ENCODE measurements at regions not wholly inside any gene's neighbourhood (a gene's known extent, or its start where the extent isn't known, plus 50 kb on each side); places are given as distances from the start of the nearest gene placed in this dataset.

DNA sequence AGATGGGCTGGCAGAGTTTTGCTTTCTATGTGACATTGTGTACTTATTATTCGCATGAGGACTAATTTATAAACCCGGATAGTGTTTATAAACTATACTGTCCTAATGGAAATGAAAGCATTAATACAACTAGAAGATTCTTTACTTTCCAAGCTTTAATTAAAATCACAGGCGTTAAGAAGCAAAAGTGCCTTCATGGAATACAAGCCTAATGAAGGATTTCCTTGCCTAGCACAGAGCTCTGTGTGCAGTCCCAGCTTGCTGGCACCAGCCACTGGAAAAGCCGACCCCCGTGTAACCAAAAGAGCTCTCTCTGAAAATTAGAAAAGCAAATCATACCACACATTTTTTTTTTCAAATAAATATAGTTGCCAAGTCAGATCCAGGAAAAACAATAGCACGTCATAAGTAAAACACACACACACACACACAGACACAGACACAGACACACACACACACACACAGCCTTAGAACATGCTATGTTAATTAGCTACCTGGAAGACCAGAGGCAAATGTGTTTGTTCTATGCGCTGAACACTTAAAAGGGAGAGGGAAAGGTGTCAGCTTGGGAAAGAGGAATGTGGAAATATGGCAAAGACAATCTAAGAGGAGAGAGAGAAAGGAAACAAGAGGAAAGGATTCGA lies 1084.2 kb downstream of the TUSC7 start:
- no peaks in the 10 kb centered on the region for H3K27me3 ChIP-seq
- no peak overlapping the region for H3K4me3 ChIP-seq
- no peak overlapping the region for H3K27ac ChIP-seq
- H4K20me1 ChIP-seq = no peaks in the 10 kb centered on the region
- H3K4me2 ChIP-seq = no peak overlapping the region
- no peak overlapping the region for H3K9ac ChIP-seq
- TF ChIP-seq Cebpa-rat (IDR thresholded peaks at IDR 0.05) = no peak
- H3K9me3 ChIP-seq (replicated peaks in 1 of 11) = no peaks in the 10 kb centered on the region
- H3K4me1 ChIP-seq = no peaks in the 10 kb centered on the region
- H3K36me3 ChIP-seq = no peaks in the 10 kb centered on the region

DNA sequence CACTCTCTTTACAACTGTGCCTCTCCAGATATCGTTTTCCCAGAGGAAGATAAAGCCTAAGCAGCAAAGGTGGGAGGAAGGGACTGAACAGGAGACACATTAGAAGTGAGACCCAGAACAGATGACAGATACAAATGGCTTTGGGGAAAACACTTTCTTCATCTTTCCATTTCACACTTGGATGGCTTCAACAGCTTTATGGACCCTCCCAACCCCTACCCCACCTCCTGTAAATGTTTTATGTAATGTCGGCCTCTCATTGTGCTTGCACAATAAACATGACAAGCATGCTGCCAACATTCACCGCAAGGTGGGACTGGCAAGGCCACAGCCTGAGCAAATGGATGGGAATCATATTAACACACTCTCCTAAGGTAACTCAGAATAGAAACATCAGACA lies 1088.6 kb downstream of the TUSC7 start:
- no peak overlapping the region for H3K4me3 ChIP-seq
- no peaks in the 10 kb centered on the region for H3K36me3 ChIP-seq
- no peaks in the 10 kb centered on the region for H3K9me3 ChIP-seq (replicated peaks in 1 of 11)
- H3K4me2 ChIP-seq = no peak overlapping the region
- no peaks in the 10 kb centered on the region for H3K4me1 ChIP-seq
- no peaks in the 10 kb centered on the region for H3K27me3 ChIP-seq
- H3K9ac ChIP-seq = no peak overlapping the region
- TF ChIP-seq Cebpa-rat (IDR thresholded peaks at IDR 0.05) = no peak
- no peak overlapping the region for H3K27ac ChIP-seq
- H4K20me1 ChIP-seq = no peaks in the 10 kb centered on the region

DNA sequence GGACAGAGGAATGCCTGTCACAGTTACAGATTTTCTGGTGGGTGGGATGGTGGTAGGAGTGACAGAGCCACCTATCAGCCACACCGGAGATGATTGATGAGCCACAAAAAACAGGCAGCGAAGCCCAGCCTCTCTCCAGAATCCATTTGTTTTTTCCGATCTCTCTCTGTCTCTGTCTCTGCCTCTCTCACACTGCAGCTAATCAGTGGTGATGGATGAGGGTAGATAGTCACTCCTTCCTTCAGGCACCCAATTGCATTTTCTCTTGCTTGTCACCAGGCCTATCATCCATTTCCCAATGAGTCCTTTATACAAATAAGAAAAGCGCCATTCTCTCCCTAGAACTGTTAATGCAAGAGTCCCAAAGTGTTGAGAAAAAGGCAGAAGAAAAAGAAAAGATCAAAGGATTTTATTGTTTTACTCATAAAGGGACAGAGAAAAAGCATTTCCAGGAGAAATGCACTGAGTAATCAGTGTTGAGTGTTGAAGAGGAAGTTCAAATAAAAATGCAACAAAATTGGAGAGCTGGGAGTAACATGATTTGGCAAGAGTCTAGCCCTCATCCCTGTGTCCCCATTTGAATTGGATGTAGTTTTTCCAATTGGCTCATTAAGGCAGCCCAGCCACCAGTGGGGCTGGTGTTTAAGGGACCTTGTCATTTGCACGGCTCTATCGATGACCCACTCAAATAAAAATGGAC lies 1089.3 kb downstream of the TUSC7 start:
- Histone ChIP-seq H3K36me3 (no peaks in the 10 kb centered on the region), H3K4me2 (no peak overlapping the region), H4K20me1 (no peaks in the 10 kb centered on the region), H3K9ac (no peak overlapping the region), H3K4me3 (no peak overlapping the region), H3K9me3 (replicated peaks in 1 of 11) (no peaks in the 10 kb centered on the region), H3K27me3 (no peaks in the 10 kb centered on the region), H3K4me1 (no peaks in the 10 kb centered on the region), H3K27ac (no peak overlapping the region)
- no peak for TF ChIP-seq Cebpa-rat (IDR thresholded peaks at IDR 0.05)

DNA sequence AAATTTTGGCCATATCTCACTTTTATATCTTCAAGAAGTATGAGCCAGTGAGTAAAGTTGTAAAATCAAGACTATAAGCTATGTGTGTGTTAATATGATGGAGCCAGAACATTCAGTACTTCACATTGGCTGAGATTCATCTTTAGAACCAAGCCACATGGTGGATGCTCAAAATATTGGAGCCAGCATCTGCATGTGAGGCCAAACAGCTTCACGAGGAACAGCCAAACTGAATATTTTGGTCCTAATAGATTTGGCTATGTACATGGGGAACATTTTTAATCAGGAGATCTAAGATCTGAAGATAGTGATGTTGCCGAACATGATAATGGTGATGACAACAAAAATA lies 1089.8 kb downstream of the TUSC7 start:
- no peak overlapping the region for H3K27ac ChIP-seq

DNA sequence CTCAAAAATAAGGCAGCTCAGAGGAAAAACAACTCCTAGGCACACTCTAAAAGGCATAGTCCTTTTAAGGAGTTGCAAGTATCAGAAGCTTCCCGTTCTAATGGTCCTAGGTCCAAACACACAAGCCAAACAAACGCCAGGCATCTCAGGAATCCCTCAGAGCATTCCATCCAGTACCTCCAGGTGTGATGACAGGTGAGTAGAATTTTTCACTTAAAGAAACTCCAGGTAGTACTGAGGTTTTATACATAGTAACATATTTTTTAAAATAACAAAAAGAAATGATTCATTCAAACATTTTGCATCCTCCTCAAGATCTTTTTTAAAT lies 1092.3 kb downstream of the TUSC7 start:
- no peak overlapping the region for H3K4me2 ChIP-seq
- no peaks in the 10 kb centered on the region for H4K20me1 ChIP-seq
- no peaks in the 10 kb centered on the region for H3K4me1 ChIP-seq
- H3K9me3 ChIP-seq (replicated peaks in 1 of 11) = no peaks in the 10 kb centered on the region
- TF ChIP-seq Cebpa-rat (IDR thresholded peaks at IDR 0.05) = no peak
- H3K27me3 ChIP-seq = no peaks in the 10 kb centered on the region
- H3K27ac ChIP-seq = no peak overlapping the region
- H3K9ac ChIP-seq = no peak overlapping the region
- H3K4me3 ChIP-seq = no peak overlapping the region
- H3K36me3 ChIP-seq = no peaks in the 10 kb centered on the region

More for the DNA sequence above, 1089.8 kb downstream of the TUSC7 start:
- TF ChIP-seq Cebpa-rat (IDR thresholded peaks at IDR 0.05) = no peak
- no peak overlapping the region for H3K9ac ChIP-seq
- no peak overlapping the region for H3K4me3 ChIP-seq
- no peaks in the 10 kb centered on the region for H3K27me3 ChIP-seq
- no peaks in the 10 kb centered on the region for H3K36me3 ChIP-seq
- no peaks in the 10 kb centered on the region for H3K4me1 ChIP-seq
- H3K9me3 ChIP-seq (replicated peaks in 1 of 11) = no peaks in the 10 kb centered on the region
- no peak overlapping the region for H3K4me2 ChIP-seq
- H4K20me1 ChIP-seq = no peaks in the 10 kb centered on the region

DNA sequence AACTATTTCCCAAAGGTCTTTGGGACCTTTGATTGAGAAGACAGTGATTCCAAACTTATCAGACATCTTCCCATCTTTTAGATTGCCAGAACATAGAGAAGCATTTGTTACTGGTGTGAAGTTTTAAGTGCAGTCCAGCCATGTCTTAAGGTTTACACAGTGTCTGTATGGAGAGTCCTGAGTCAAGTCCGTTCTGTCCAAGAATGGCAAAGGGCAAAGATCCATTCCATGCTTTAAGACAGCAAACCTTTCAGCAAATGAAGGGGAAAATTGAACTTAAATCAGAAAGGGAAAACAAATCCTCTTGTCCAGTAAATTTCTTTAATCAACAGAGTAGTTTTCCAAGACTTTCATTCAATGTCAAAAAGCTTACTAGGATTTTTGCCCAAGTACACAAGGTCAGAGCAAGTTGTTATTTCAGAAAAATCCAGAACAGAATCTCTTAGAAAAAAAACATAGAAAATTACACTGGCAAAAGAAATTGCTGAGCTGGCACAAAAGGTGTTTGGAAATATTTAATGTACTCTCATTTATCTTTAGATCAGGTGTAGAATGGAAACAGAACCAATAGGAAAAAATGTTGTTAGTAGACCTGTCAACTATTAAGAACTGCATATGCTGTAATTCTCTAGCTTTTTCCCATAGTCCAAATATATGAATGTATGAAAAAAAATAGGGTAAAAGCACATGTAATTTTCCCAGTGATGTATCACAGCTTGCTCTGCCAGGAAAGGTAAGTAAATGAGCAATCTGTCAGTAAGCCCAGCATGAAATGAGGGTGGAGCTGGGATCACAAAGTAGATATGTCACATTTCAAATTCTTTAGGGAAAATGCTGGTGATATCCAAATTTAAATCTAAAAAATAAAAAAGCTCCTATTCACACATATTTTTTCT lies 1099.9 kb downstream of the TUSC7 start:
- Histone ChIP-seq H3K9ac (no peak overlapping the region), H3K27ac (no peak overlapping the region), H3K4me3 (no peak overlapping the region), H3K4me2 (no peak overlapping the region), H3K9me3 (replicated peaks in 1 of 11) (no peaks in the 10 kb centered on the region; a peak in 1 of 22 replicates), H3K36me3 (no peaks in the 10 kb centered on the region), H4K20me1 (no peaks in the 10 kb centered on the region), H3K27me3 (no peaks in the 10 kb centered on the region), H3K4me1 (no peaks in the 10 kb centered on the region)
- TF ChIP-seq Cebpa-rat (IDR thresholded peaks at IDR 0.05) = no peak

DNA sequence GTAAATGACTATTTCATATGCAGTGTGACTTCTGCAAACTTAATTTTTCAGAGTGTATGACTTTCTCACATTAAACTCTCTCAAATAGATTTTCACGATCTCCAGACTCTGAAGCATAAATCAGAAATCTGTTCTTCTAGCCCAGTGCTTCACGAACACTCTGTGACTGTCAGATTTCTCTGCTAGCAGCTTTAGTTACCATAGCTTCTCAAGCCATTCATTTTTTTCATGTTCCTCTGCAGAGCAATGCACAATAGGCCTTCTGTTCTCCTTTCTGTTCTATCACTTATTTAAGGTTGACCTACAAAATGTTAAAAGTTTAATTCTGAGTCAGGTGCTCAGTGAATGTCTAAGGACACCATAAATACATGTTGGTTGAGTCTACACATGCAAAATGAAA lies 1102.2 kb downstream of the TUSC7 start:
- Histone ChIP-seq H3K9me3 (replicated peaks in 1 of 11) (no peaks in the 10 kb centered on the region; a peak in 1 of 22 replicates), H3K4me1 (no peaks in the 10 kb centered on the region), H3K9ac (no peak overlapping the region), H3K4me2 (no peak overlapping the region), H4K20me1 (no peaks in the 10 kb centered on the region), H3K36me3 (no peaks in the 10 kb centered on the region), H3K27ac (no peak overlapping the region), H3K4me3 (no peak overlapping the region), H3K27me3 (no peaks in the 10 kb centered on the region)
- TF ChIP-seq Cebpa-rat (IDR thresholded peaks at IDR 0.05) = no peak

DNA sequence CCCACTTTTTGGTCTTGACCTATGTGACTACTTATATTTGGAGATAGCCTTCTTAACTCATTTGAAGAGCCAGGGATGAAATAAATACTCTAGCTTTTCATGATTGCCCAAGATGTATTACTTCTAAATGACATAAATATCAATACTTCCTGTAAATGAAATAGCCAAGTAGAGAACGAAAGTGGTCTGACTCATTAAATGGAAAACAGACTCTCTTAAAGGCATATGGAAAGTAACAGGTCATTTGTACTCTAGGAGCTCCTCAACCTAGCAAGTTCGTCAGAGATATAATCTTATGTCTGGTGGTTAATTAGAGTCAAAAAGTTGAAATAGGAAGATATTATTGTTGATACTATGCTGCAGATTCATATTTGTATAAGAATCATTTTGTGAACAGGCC lies 1105.4 kb downstream of the TUSC7 start:
- Histone ChIP-seq H3K36me3 (no peaks in the 10 kb centered on the region), H4K20me1 (no peaks in the 10 kb centered on the region), H3K9ac (no peak overlapping the region), H3K9me3 (replicated peaks in 1 of 11) (no peaks in the 10 kb centered on the region; a peak in 1 of 22 replicates), H3K4me2 (no peak overlapping the region), H3K4me3 (no peak overlapping the region), H3K27me3 (no peaks in the 10 kb centered on the region), H3K27ac (no peak overlapping the region), H3K4me1 (no peaks in the 10 kb centered on the region)
- TF ChIP-seq Cebpa-rat (IDR thresholded peaks at IDR 0.05) = no peak

DNA sequence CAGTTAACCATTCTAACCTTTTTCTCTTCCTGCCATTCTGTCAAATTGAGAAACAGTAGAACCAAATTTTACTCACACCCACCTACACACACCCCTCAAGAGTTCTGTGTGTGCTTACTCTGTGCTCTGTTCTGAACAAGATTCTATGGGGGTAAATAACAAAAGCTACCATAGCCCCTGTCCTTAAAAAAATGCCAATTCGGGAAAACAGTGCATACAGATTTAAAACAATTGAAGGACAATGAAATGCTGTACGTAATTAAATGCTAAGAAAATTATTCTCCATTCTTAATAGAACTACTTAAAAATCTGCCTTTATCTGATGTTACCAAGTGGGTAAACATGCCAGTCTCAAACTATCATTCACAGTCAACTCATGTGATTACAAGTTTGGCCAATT lies 1107.5 kb downstream of the TUSC7 start:
- Histone ChIP-seq H3K9me3 (replicated peaks in 1 of 11) (no peaks in the 10 kb centered on the region), H3K4me3 (no peak overlapping the region), H3K9ac (no peak overlapping the region), H3K4me1 (no peaks in the 10 kb centered on the region), H4K20me1 (no peaks in the 10 kb centered on the region), H3K36me3 (no peaks in the 10 kb centered on the region), H3K27me3 (no peaks in the 10 kb centered on the region), H3K27ac (no peak overlapping the region), H3K4me2 (no peak overlapping the region)
- TF ChIP-seq Cebpa-rat (IDR thresholded peaks at IDR 0.05) = no peak
